Astrocyte (in vitro differentiated cells and primary cell): ENCODE measurements at regions not wholly inside any gene's neighbourhood (a gene's known extent, or its start where the extent isn't known, plus 50 kb on each side); places are given as distances from the start of the nearest gene placed in this dataset.

Source experiments
- DNase-seq: peaks from one replicate; pipeline ENCODE4 v3.0.0-alpha.2; 2010; ENCODE audit warnings: low read depth
- FAIRE-seq: peaks from 2 replicates; lab custom pipeline; 2011; peaks lifted over from hg19 to GRCh38; lab: Jason Lieb, UNC
- H2AFZ ChIP-seq: 2 replicates; pipeline ENCODE4 v1.6.0; 2012; ENCODE audit warnings: low read depth, low read length, inconsistent platforms
- H3K27ac ChIP-seq: 2 replicates; pipeline ENCODE4 v1.5.1; 2011; ENCODE audit warnings: low read depth, low read length, inconsistent platforms
- H3K27me3 ChIP-seq: 2 replicates; pipeline ENCODE4 v1.6.0; 2011; ENCODE audit warnings: low read length, inconsistent platforms; ENCODE audit not compliant: insufficient read depth
- H3K36me3 ChIP-seq: 2 replicates; pipeline ENCODE4 v1.5.1; 2011; ENCODE audit warnings: low read length, inconsistent platforms; ENCODE audit not compliant: insufficient read depth
- H3K4me1 ChIP-seq: 2 replicates; pipeline ENCODE4 v1.5.1; 2011; ENCODE audit warnings: low read length, inconsistent platforms; ENCODE audit not compliant: insufficient read depth
- H3K4me2 ChIP-seq: 2 replicates; pipeline ENCODE4 v1.6.0; 2012; ENCODE audit warnings: low read length, inconsistent platforms
- H3K4me3 ChIP-seq: 2 replicates; pipeline ENCODE4 v1.5.1; 2011; ENCODE audit warnings: low read depth, mild to moderate bottlenecking, low read length, inconsistent platforms; ENCODE audit not compliant: insufficient read depth
- H3K79me2 ChIP-seq: 2 replicates; pipeline ENCODE4 v1.6.0; 2012; ENCODE audit warnings: mild to moderate bottlenecking, low read length, inconsistent platforms; ENCODE audit not compliant: insufficient read depth
- H3K9ac ChIP-seq: 2 replicates; pipeline ENCODE4 v1.6.0; 2012; ENCODE audit warnings: mild to moderate bottlenecking, low read length, inconsistent platforms
- H3K9me3 ChIP-seq: 2 replicates; pipeline ENCODE4 v1.5.1; 2012; ENCODE audit warnings: low read depth, mild to moderate bottlenecking, low read length, inconsistent platforms; ENCODE audit not compliant: insufficient read depth
- H4K20me1 ChIP-seq: 2 replicates; pipeline ENCODE4 v1.6.0; 2012; ENCODE audit warnings: low read length, inconsistent platforms; ENCODE audit not compliant: insufficient read depth
- H3K27ac Mint-ChIP-seq: one replicate; pipeline ENCODE4 v1.8.0; 2021; ENCODE audit warnings: mild to moderate bottlenecking, mixed read lengths; ENCODE audit not compliant: unreplicated experiment
- H3K27me3 Mint-ChIP-seq: one replicate; pipeline ENCODE4 v1.8.0; 2021; ENCODE audit warnings: low read depth, mixed read lengths; ENCODE audit not compliant: unreplicated experiment
- H3K36me3 Mint-ChIP-seq: one replicate; pipeline ENCODE4 v1.8.0; 2021; ENCODE audit warnings: low read depth, mixed read lengths; ENCODE audit not compliant: unreplicated experiment
- H3K4me1 Mint-ChIP-seq: one replicate; pipeline ENCODE4 v1.8.0; 2021; ENCODE audit warnings: low read depth, mixed read lengths; ENCODE audit not compliant: unreplicated experiment
- H3K4me3 Mint-ChIP-seq: one replicate; pipeline ENCODE4 v1.8.0; 2021; ENCODE audit warnings: mild to moderate bottlenecking, moderate library complexity, mixed read lengths; ENCODE audit not compliant: unreplicated experiment
- H3K9me3 Mint-ChIP-seq: one replicate; pipeline ENCODE4 v1.8.0; 2021; ENCODE audit warnings: mild to moderate bottlenecking, mixed read lengths; ENCODE audit not compliant: unreplicated experiment
- CTCF ChIP-seq: IDR thresholded peaks from 2 replicates; pipeline ENCODE4 v1.5.1; 2011; ENCODE audit warnings: low read depth, mild to moderate bottlenecking, inconsistent platforms, low read length, moderate library complexity; ENCODE audit not compliant: insufficient read depth
- EZH2 ChIP-seq: IDR thresholded peaks from 2 replicates; pipeline ENCODE4 v1.6.1; 2012; ENCODE audit warnings: mild to moderate bottlenecking, low read length, inconsistent platforms; ENCODE audit not compliant: insufficient read depth

DNA sequence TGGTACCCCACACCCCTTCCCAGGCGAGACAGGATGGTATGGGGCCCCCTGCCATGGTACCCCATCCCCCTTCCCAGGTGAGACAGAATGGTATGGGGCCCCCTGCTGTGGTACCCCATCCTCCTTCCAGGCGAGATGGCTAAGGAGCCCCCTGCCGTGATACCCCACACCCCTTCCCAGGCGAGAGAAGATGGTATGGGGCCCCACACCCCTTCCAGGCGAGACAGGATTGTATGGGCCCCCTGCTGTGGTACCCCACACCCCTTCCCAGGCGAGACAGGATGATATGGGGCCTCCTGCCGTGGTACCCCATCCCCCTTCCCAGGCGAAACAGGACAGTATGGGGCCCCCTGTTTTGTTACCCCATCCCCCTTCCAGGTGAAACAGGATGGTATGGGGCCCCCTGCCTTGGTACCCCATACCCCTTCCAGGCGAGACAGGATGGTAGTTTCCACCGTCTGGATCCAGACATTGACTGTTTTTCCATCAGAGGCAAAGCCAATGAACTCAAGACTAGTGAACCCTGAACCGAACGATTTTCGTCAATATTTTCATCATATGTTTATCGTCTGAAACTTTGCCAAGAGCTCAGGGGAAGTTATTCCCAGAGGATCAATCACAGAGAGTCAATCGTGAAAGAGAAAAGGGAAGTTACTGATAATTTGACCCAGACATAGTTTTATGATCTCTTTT, 75.0 kb downstream of the MYCN start:
- Histone ChIP-seq H3K36me3 (no peaks in the 10 kb centered on the region), H3K27ac (no peak overlapping the region), H3K4me3 (no peak overlapping the region), H3K27me3 (peaks cover 10% of the 10 kb centered on the region), H3K4me2 (no peak overlapping the region), H3K9me3 (no peaks in the 10 kb centered on the region), H2AFZ (no peak overlapping the region), H3K9ac (no peak overlapping the region), H4K20me1 (no peaks in the 10 kb centered on the region), H3K79me2 (no peaks in the 10 kb centered on the region), H3K4me1 (no peaks in the 10 kb centered on the region)
- Mint-ChIP-seq H3K4me1 (peaks cover 4% of the 10 kb centered on the region), H3K27me3 (peaks cover 29% of the 10 kb centered on the region), H3K36me3 (no peaks in the 10 kb centered on the region), H3K27ac (no peak overlapping the region), H3K4me3 (no peak overlapping the region), H3K9me3 (no peaks in the 10 kb centered on the region)
- DNase-seq (no peak), FAIRE-seq (no peak)
- TF ChIP-seq EZH2 (no peak), CTCF (no peak)

DNA sequence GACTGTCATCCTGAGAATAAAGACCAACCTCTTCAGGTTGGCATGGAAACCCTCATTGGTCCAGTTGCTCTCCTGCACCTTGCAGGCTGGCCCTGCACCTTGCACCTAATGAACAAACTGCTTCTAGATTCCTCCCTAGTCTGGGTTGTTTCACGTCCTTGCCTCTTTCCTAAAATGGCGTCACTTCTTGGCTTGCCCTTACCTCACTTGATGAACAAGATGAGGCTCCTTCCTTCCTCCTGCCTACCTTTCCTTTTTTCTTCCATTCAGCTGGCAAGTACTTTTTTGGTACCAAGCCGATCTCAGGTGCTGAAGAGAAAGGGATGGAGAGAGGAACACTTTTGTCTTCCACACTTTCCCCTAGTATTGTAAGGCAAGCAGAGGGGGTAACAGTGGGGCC, 74.5 kb downstream of the MYCN start:
- DNase-seq (no peak), FAIRE-seq (no peak)
- Mint-ChIP-seq H3K27me3 (peaks cover 26% of the 10 kb centered on the region), H3K27ac (no peak overlapping the region), H3K36me3 (no peaks in the 10 kb centered on the region), H3K9me3 (no peaks in the 10 kb centered on the region), H3K4me3 (no peak overlapping the region), H3K4me1 (peaks cover 4% of the 10 kb centered on the region)
- no peaks in the 10 kb centered on the region for H3K79me2 ChIP-seq
- H3K36me3 ChIP-seq: no peaks in the 10 kb centered on the region
- no peaks in the 10 kb centered on the region for H4K20me1 ChIP-seq
- no peak overlapping the region for H2AFZ ChIP-seq
- H3K9ac ChIP-seq: no peak overlapping the region
- H3K4me3 ChIP-seq: no peak overlapping the region
- H3K27ac ChIP-seq: no peak overlapping the region
- no peaks in the 10 kb centered on the region for H3K4me1 ChIP-seq
- H3K27me3 ChIP-seq: peaks cover 10% of the 10 kb centered on the region
- H3K4me2 ChIP-seq: no peak overlapping the region
- no peak for TF ChIP-seq EZH2
- no peaks in the 10 kb centered on the region for H3K9me3 ChIP-seq

DNA sequence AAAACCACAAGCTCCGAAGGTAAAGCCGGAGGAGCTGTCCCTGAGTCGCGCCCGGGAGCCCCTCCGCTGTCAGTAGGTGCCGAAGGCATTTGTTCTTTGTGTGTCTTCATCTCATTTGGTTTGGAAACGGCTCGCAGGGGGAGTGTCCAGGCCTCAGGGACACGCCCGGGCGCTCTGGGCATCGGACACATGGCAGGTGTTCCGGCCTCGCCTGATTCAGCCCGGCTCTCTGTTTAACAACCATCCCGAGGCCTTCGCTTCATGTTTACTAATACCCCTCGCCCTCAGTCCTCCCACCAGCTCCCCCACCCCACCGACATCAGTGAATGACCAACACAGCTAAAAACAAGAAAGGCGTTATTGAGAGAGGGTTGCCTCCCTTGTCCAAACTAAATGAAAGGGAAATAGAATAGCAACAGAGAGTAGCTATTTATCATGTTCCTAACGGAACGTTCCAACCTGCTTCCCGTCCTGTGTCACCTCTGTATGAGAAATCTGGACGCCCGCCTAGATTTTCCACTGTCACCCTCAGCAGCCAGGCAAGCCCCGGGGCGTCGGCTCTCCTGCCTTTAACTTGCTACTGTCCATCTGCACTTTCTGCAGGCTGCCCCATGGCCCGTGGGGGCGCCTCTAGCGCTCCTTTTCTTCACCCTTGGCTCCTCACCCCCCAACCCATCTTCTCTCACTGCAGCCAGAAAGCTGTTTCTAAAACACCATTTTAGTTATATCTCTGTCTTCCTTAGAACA, 73.9 kb downstream of the MYCN start:
- TF ChIP-seq CTCF (no peak), EZH2 (no peak)
- peaks cover 10% of the 10 kb centered on the region for H3K27me3 ChIP-seq
- Mint-ChIP-seq H3K9me3 (no peaks in the 10 kb centered on the region), H3K27ac (no peak overlapping the region), H3K4me1 (peaks cover 4% of the 10 kb centered on the region), H3K36me3 (no peaks in the 10 kb centered on the region), H3K27me3 (peaks cover 20% of the 10 kb centered on the region), H3K4me3 (no peak overlapping the region)
- FAIRE-seq: no peak
- H3K27ac ChIP-seq: no peak overlapping the region
- no peaks in the 10 kb centered on the region for H3K4me1 ChIP-seq
- H2AFZ ChIP-seq: no peak overlapping the region
- no peaks in the 10 kb centered on the region for H4K20me1 ChIP-seq
- H3K9ac ChIP-seq: no peak overlapping the region
- DNase-seq: no peak
- no peak overlapping the region for H3K4me2 ChIP-seq
- no peaks in the 10 kb centered on the region for H3K36me3 ChIP-seq
- H3K4me3 ChIP-seq: no peak overlapping the region
- peaks cover 2% of the 10 kb centered on the region for H3K9me3 ChIP-seq
- no peaks in the 10 kb centered on the region for H3K79me2 ChIP-seq
